ENCODE measurements at regions not wholly inside any gene's neighbourhood (a gene's known extent, or its start where the extent isn't known, plus 50 kb on each side); places are given as distances from the start of the nearest gene placed in this dataset.

GRCh38 chr9:89676281-89676680 lies 71.5 kb downstream of the GADD45G start:
- no peak overlapping the region for H3K27ac ChIP-seq (ENCODE audit: low read depth, low read length)
- H3K9ac ChIP-seq (ENCODE audit: low read length), result no peak overlapping the region
- ChIA-PET RAD21 (ENCODE audit: low non-redundant PET in 1 of 2, low total read pairs in 2 of 2, uncharacterized antibody in 2 of 2, unreplicated experiment in 2 of 2) (no interaction called here), CTCF (no interaction called here), POLR2A (no interaction called here)
- no peak for ATAC-seq
- H3K27me3 ChIP-seq (ENCODE audit: insufficient read depth, low read length), result no peaks in the 10 kb centered on the region
- intact Hi-C loops (cut with micrococcal nuclease), result no loop called here
- no peaks in the 10 kb centered on the region for H3K4me1 ChIP-seq (ENCODE audit: control insufficient read depth in 1 of 2, insufficient read depth in 2 of 2, low read length in 2 of 2)
- no peaks in the 10 kb centered on the region for H3K79me2 ChIP-seq (ENCODE audit: insufficient read depth, low read length)
- H2AFZ ChIP-seq (ENCODE audit: low read depth, low read length, poor library complexity, severe bottlenecking), result no peak overlapping the region
- H4K20me1 ChIP-seq (ENCODE audit: insufficient read depth), result no peaks in the 10 kb centered on the region
- BruUV-seq (replicated peaks), result no TSS peak
- H3K36me3 ChIP-seq (ENCODE audit: control insufficient read depth in 1 of 2, insufficient read depth in 2 of 2, low read length in 2 of 2), result no peaks in the 10 kb centered on the region
- H3K9me3 ChIP-seq (ENCODE audit: control insufficient read depth in 1 of 2, insufficient read depth in 1 of 2, low read depth in 1 of 2, low read length in 2 of 2), result no peaks in the 10 kb centered on the region
- TF ChIP-seq CTCF (IDR thresholded peaks at IDR 0.05 in 2 of 3, conservative IDR thresholded peaks at IDR 0.05 in 1 of 3; ENCODE audit: borderline replicate concordance in 1 of 3, insufficient read depth in 1 of 3, low read depth in 2 of 3, low read length in 2 of 3) (no peak), TCF7L2 (IDR thresholded peaks at IDR 0.05; ENCODE audit: borderline replicate concordance, extremely low read depth, insufficient read depth, insufficient read length) (peak; percentile 54)
- H3K4me2 ChIP-seq (ENCODE audit: low read length), result no peak overlapping the region
- H3K4me3 ChIP-seq (replicated peaks in 1 of 2; ENCODE audit: low read depth in 1 of 2, low read length in 2 of 2), result no peak overlapping the region
- DNase-seq (ENCODE audit: low read depth, low spot score), result no peak
- H3K9me2 ChIP-seq (ENCODE audit: insufficient read depth), result no peaks in the 10 kb centered on the region

DNA sequence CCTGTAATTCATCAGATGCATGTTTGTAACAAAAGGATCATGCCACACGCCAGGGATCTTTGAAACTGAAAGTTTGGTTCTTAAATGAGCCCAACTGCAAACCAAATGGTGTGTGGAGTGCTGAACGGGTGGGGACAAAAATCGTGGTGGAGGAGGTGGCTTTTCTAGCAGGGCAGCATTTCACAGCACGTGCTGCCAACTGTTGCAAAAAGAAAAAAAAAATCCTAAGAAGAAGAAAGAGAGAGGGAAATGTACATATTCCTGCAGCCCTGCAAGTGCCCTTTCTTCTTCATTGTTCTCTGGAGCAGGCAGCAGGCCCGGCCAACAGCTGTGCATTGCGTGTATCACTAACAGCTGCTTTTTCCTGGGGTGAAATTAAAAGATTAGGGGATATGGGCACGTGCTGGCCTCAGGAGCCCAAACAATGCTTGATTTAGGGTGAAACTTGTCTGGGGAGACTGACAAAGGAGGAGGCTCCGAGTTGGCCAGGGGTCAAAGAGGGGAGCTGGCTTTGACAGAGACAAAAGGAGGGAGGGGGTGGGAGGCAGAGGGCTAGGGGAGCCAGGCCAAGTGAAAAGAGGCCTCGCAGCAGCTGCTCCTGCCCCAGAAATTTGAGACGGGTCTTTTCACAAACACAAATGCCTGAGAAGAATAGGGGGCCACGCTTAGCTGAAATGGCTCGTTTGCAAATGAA lies 73.0 kb downstream of the GADD45G start:
- Histone ChIP-seq H4K20me1 (ENCODE audit: insufficient read depth) (no peaks in the 10 kb centered on the region), H3K27ac (ENCODE audit: low read depth, low read length) (no peak overlapping the region), H3K79me2 (ENCODE audit: insufficient read depth, low read length) (no peaks in the 10 kb centered on the region), H2AFZ (ENCODE audit: low read depth, low read length, poor library complexity, severe bottlenecking) (no peak overlapping the region), H3K4me2 (ENCODE audit: low read length) (no peak overlapping the region), H3K36me3 (ENCODE audit: control insufficient read depth in 1 of 2, insufficient read depth in 2 of 2, low read length in 2 of 2) (no peaks in the 10 kb centered on the region), H3K9ac (ENCODE audit: low read length) (no peak overlapping the region), H3K27me3 (ENCODE audit: insufficient read depth, low read length) (no peaks in the 10 kb centered on the region), H3K4me3 (replicated peaks in 1 of 2; ENCODE audit: low read depth in 1 of 2, low read length in 2 of 2) (no peak overlapping the region), H3K4me1 (ENCODE audit: control insufficient read depth in 1 of 2, insufficient read depth in 2 of 2, low read length in 2 of 2) (no peaks in the 10 kb centered on the region), H3K9me3 (ENCODE audit: control insufficient read depth in 1 of 2, insufficient read depth in 1 of 2, low read depth in 1 of 2, low read length in 2 of 2) (no peaks in the 10 kb centered on the region), H3K9me2 (ENCODE audit: insufficient read depth) (no peaks in the 10 kb centered on the region)
- CTCF ChIA-PET, result no interaction called here
- DNase-seq (ENCODE audit: low read depth, low spot score), result no peak
- no peak for ATAC-seq
- POLR2A ChIA-PET, result no interaction called here
- intact Hi-C loops (cut with micrococcal nuclease), result no loop called here
- no TSS peak for BruUV-seq (replicated peaks)
- RAD21 ChIA-PET (ENCODE audit: low non-redundant PET in 1 of 2, low total read pairs in 2 of 2, uncharacterized antibody in 2 of 2, unreplicated experiment in 2 of 2), result no interaction called here
- no peak for TF ChIP-seq SP1 (IDR thresholded peaks at IDR 0.05; ENCODE audit: low read depth)
- no peak for TF ChIP-seq TCF7L2 (IDR thresholded peaks at IDR 0.05; ENCODE audit: borderline replicate concordance, extremely low read depth, insufficient read depth, insufficient read length)
- TF ChIP-seq REST (IDR thresholded peaks at IDR 0.05; ENCODE audit: low read depth), result no peak
- TF ChIP-seq CTCF (IDR thresholded peaks at IDR 0.05 in 2 of 3, conservative IDR thresholded peaks at IDR 0.05 in 1 of 3; ENCODE audit: borderline replicate concordance in 1 of 3, insufficient read depth in 1 of 3, low read depth in 2 of 3, low read length in 2 of 3), result no peak
- TF ChIP-seq ZFX (IDR thresholded peaks at IDR 0.05), result no peak
- no peak for TF ChIP-seq ZNF274 (IDR thresholded peaks at IDR 0.05; ENCODE audit: low read depth, low read length)
